ENCODE measurements at regions not wholly inside any gene's neighbourhood (a gene's known extent, or its start where the extent isn't known, plus 50 kb on each side); places are given as distances from the start of the nearest gene placed in this dataset.

- TF ChIP-seq ZNF274 (IDR thresholded peaks at IDR 0.05; ENCODE audit: low read depth, low read length) (no peak), YY1 (IDR thresholded peaks at IDR 0.05; ENCODE audit: insufficient read depth, insufficient read length) (no peak), SUZ12 (IDR thresholded peaks at IDR 0.05; ENCODE audit: extremely low read depth, insufficient read depth, insufficient read length) (no peak)
Measured at GRCh38 chr10:78148961-78149612, 115.4 kb downstream of the RPS24 start.
